ENCODE measurements at regions not wholly inside any gene's neighbourhood (a gene's known extent, or its start where the extent isn't known, plus 50 kb on each side); places are given as distances from the start of the nearest gene placed in this dataset.

- H3K4me1 ChIP-seq (ENCODE audit: control insufficient read depth, insufficient read depth, low read length) = no peaks in the 10 kb centered on the region
- SMC1A ChIA-PET (ENCODE audit: uncharacterized antibody, unreplicated experiment) = interaction anchor here (1.4 kb wide), 1 partner anchor 19 kb away, joined by 3 read pairs; no protein-coding TSS in a partner anchor
- no peaks in the 10 kb centered on the region for H4K20me1 ChIP-seq (ENCODE audit: control insufficient read depth, insufficient read depth)
- POLR2A ChIA-PET = no interaction called here
- H3K4me2 ChIP-seq (ENCODE audit: control insufficient read depth, insufficient read depth) = no peak overlapping the region
- no peak overlapping the region for H3K27ac ChIP-seq (ENCODE audit: control insufficient read depth, insufficient read depth)
- BruUV-seq (replicated peaks) = no TSS peak
- FAIRE-seq (no peak), ATAC-seq (no peak), DNase-seq (ENCODE audit: low read depth, low spot score) (no peak)
- 6% methylated on average over 1 of the region's 1 CpG for WGBS (ENCODE audit: insufficient coverage, insufficient replicate concordance, low lambda C conversion rate, missing lambda C conversion rate)
- no peak overlapping the region for H3K9ac ChIP-seq (ENCODE audit: control insufficient read depth, insufficient read depth, low read length)
- intact Hi-C loops (cut with micrococcal nuclease; ENCODE audit: unreplicated experiment) (loop anchor here (5.0 kb wide), 1 partner anchor 834 kb away; the partner anchor contains the start of gene HTR1A), in situ Hi-C loops (cut with MboI) (no loop called here)
- H3K4me3 ChIP-seq = no peak overlapping the region
- CTCF ChIA-PET = interaction anchor here (1.0 kb wide), 1 partner anchor 11 kb away, joined by 3 read pairs; no protein-coding TSS in a partner anchor
- no peaks in the 10 kb centered on the region for H3K27me3 ChIP-seq (replicated peaks in 1 of 2; ENCODE audit: control insufficient read depth in 2 of 2, insufficient read depth in 2 of 2, low read length in 1 of 2)
- no peaks in the 10 kb centered on the region for H3K9me3 ChIP-seq (replicated peaks; ENCODE audit: control insufficient read depth, insufficient read depth, low read length)
- no peak overlapping the region for H2AFZ ChIP-seq (ENCODE audit: control insufficient read depth, low read depth, low read length)
- no peaks in the 10 kb centered on the region for H3K79me2 ChIP-seq (ENCODE audit: control insufficient read depth, insufficient read depth, low read length)
- TF ChIP-seq, protein P1, sequence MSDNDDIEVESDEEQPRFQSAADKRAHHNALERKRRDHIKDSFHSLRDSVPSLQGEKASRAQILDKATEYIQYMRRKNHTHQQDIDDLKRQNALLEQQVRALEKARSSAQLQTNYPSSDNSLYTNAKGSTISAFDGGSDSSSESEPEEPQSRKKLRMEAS (IDR thresholded peaks at IDR 0.05; ENCODE audit: low read depth, low read length) = no peak
- TF ChIP-seq MEF2A (IDR thresholded peaks at IDR 0.05; ENCODE audit: insufficient read depth, low read depth, low read length) (no peak), KDM1A (IDR thresholded peaks at IDR 0.05; ENCODE audit: borderline replicate concordance) (no peak), SIX5 (IDR thresholded peaks at IDR 0.05; ENCODE audit: low read depth, low read length, severe bottlenecking) (no peak), MEF2B (IDR thresholded peaks at IDR 0.05; ENCODE audit: partially characterized antibody, poor library complexity, severe bottlenecking) (no peak), SP1 (IDR thresholded peaks at IDR 0.05; ENCODE audit: low read depth, low read length) (no peak), PKNOX1 (IDR thresholded peaks at IDR 0.05) (no peak)
- H3K36me3 ChIP-seq (ENCODE audit: control insufficient read depth in 2 of 2, insufficient read depth in 2 of 2, low read length in 1 of 2) = no peaks in the 10 kb centered on the region
- RAD21 ChIA-PET (ENCODE audit: unreplicated experiment) = no interaction called here
Observed at GRCh38 chr5:63128761-63129160, 550.1 kb downstream of the LRRC70 start.

Data from GM12878 (cell line).